B cell (primary cell): ENCODE measurements at regions not wholly inside any gene's neighbourhood (a gene's known extent, or its start where the extent isn't known, plus 50 kb on each side); places are given as distances from the start of the nearest gene placed in this dataset.

Experiments
- CTCF ChIP-seq: fragments of 200-600 bp; IDR thresholded peaks from one replicate; pipeline ENCODE4 v1.8.0; 2022; ENCODE audit warnings: antibody characterized with exemption, mild to moderate bottlenecking
- EZH2 ChIP-seq: IDR thresholded peaks from 2 replicates; pipeline ENCODE4 v1.6.1; 2012; ENCODE audit warnings: borderline replicate concordance, low read depth, mild to moderate bottlenecking, moderate library complexity, low read length; ENCODE audit not compliant: insufficient read depth, poor library complexity, severe bottlenecking

GRCh38 chr9:2337131-2337530, 284.5 kb upstream of the VLDLR start:
- TF ChIP-seq CTCF = no peak
- no peak for TF ChIP-seq EZH2
